ENCODE measurements at regions not wholly inside any gene's neighbourhood (a gene's known extent, or its start where the extent isn't known, plus 50 kb on each side); places are given as distances from the start of the nearest gene placed in this dataset.

- H3K27ac ChIP-seq (ENCODE audit: low read length), result no peak overlapping the region
- no peaks in the 10 kb centered on the region for H3K4me1 ChIP-seq (ENCODE audit: control insufficient read depth, insufficient read depth, low read length)
- DNase-seq (no peak), ATAC-seq (no peak)
- no peaks in the 10 kb centered on the region for H3K27me3 ChIP-seq (ENCODE audit: control insufficient read depth, insufficient read depth)
- no peaks in the 10 kb centered on the region for H3K9me3 ChIP-seq (ENCODE audit: control insufficient read depth, low read length)
- H3K4me3 ChIP-seq (ENCODE audit: low read length), result no peak overlapping the region
- intact Hi-C loops (cut with DNase I), result no loop called here
Observed at GRCh38 chr10:61084493-61084892, 140.5 kb upstream of the RHOBTB1 start.

DNA sequence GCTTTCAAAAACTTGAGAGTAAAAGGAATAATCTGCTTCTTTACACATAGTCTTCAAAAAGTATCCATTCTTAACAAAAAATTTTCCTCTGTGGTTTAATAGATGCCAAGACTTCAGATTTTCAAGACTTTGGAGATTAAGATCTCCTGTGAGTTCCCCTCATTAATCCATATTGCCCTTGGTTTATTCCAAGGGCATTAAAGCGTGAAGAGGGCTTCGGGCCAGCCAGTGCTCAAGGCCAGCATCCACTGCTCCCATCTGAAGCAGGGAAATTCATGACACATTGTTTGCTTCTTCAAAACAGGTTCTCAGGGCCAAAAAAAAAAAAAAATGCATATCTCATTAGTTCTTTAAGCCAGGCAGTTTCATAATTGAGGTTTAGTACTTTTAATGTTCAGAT, 137.3 kb upstream of the RHOBTB1 start:
- Histone ChIP-seq H3K27ac (ENCODE audit: low read length) (no peak overlapping the region), H3K4me3 (ENCODE audit: low read length) (no peak overlapping the region), H3K4me1 (ENCODE audit: control insufficient read depth, insufficient read depth, low read length) (no peaks in the 10 kb centered on the region), H3K9me3 (ENCODE audit: control insufficient read depth, low read length) (no peaks in the 10 kb centered on the region), H3K27me3 (ENCODE audit: control insufficient read depth, insufficient read depth) (no peaks in the 10 kb centered on the region)
- DNase-seq, result no peak
- no peak for ATAC-seq
- WGBS, result 64% methylated on average over 2 of the region's 2 CpGs
- intact Hi-C loops (cut with DNase I), result no loop called here

GRCh38 chr10:61078542-61079275, 134.7 kb upstream of the RHOBTB1 start:
- Histone ChIP-seq H3K9me3 (ENCODE audit: control insufficient read depth, low read length) (no peaks in the 10 kb centered on the region), H3K27ac (ENCODE audit: low read length) (no peak overlapping the region), H3K4me1 (ENCODE audit: control insufficient read depth, insufficient read depth, low read length) (no peaks in the 10 kb centered on the region), H3K27me3 (ENCODE audit: control insufficient read depth, insufficient read depth) (no peaks in the 10 kb centered on the region), H3K4me3 (ENCODE audit: low read length) (no peak overlapping the region)
- 63% methylated on average over 3 of the region's 3 CpGs for WGBS
- DNase-seq, result no peak
- intact Hi-C loops (cut with DNase I), result no loop called here
- ATAC-seq, result no peak

GRCh38 chr10:61076572-61077114, 132.7 kb upstream of the RHOBTB1 start:
- Histone ChIP-seq H3K4me3 (ENCODE audit: low read length) (no peak overlapping the region), H3K27me3 (ENCODE audit: control insufficient read depth, insufficient read depth) (no peaks in the 10 kb centered on the region), H3K4me1 (ENCODE audit: control insufficient read depth, insufficient read depth, low read length) (no peaks in the 10 kb centered on the region), H3K27ac (ENCODE audit: low read length) (no peak overlapping the region), H3K9me3 (ENCODE audit: control insufficient read depth, low read length) (no peaks in the 10 kb centered on the region)
- WGBS, result 52% methylated on average over 1 of the region's 1 CpG
- DNase-seq (no peak), ATAC-seq (no peak)
- intact Hi-C loops (cut with DNase I), result no loop called here

- Histone ChIP-seq H3K9me3 (ENCODE audit: control insufficient read depth, low read length) (no peaks in the 10 kb centered on the region), H3K4me1 (ENCODE audit: control insufficient read depth, insufficient read depth, low read length) (no peaks in the 10 kb centered on the region), H3K27ac (ENCODE audit: low read length) (no peak overlapping the region), H3K27me3 (ENCODE audit: control insufficient read depth, insufficient read depth) (no peaks in the 10 kb centered on the region), H3K4me3 (ENCODE audit: low read length) (no peak overlapping the region)
- no peak for ATAC-seq
- no peak for DNase-seq
- intact Hi-C loops (cut with DNase I), result no loop called here
- 87% methylated on average over 2 of the region's 2 CpGs for WGBS
Observed at GRCh38 chr10:61073391-61073790, 129.4 kb upstream of the RHOBTB1 start.

GRCh38 chr10:61071580-61071979, 127.6 kb upstream of the RHOBTB1 start:
- no peak for ATAC-seq
- Histone ChIP-seq H3K27ac (ENCODE audit: low read length) (no peak overlapping the region), H3K9me3 (ENCODE audit: control insufficient read depth, low read length) (no peaks in the 10 kb centered on the region), H3K27me3 (ENCODE audit: control insufficient read depth, insufficient read depth) (no peaks in the 10 kb centered on the region), H3K4me1 (ENCODE audit: control insufficient read depth, insufficient read depth, low read length) (no peaks in the 10 kb centered on the region), H3K4me3 (ENCODE audit: low read length) (no peak overlapping the region)
- WGBS, result 97% methylated on average over 3 of the region's 3 CpGs
- intact Hi-C loops (cut with DNase I), result no loop called here
- no peak for DNase-seq

- H3K27ac ChIP-seq (ENCODE audit: low read length), result no peak overlapping the region
- ATAC-seq (no peak), DNase-seq (no peak)
- H3K9me3 ChIP-seq (ENCODE audit: control insufficient read depth, low read length), result no peaks in the 10 kb centered on the region
- no peak overlapping the region for H3K4me3 ChIP-seq (ENCODE audit: low read length)
- no peaks in the 10 kb centered on the region for H3K4me1 ChIP-seq (ENCODE audit: control insufficient read depth, insufficient read depth, low read length)
- 57% methylated on average over 1 of the region's 1 CpG for WGBS
- no peaks in the 10 kb centered on the region for H3K27me3 ChIP-seq (ENCODE audit: control insufficient read depth, insufficient read depth)
- intact Hi-C loops (cut with DNase I), result loop anchor here in 1 of 4 donors (10.0 kb wide), 1 partner anchor 86 kb away; no protein-coding TSS in a partner anchor
Observed at GRCh38 chr10:61068471-61068870, 124.5 kb upstream of the RHOBTB1 start.

DNA sequence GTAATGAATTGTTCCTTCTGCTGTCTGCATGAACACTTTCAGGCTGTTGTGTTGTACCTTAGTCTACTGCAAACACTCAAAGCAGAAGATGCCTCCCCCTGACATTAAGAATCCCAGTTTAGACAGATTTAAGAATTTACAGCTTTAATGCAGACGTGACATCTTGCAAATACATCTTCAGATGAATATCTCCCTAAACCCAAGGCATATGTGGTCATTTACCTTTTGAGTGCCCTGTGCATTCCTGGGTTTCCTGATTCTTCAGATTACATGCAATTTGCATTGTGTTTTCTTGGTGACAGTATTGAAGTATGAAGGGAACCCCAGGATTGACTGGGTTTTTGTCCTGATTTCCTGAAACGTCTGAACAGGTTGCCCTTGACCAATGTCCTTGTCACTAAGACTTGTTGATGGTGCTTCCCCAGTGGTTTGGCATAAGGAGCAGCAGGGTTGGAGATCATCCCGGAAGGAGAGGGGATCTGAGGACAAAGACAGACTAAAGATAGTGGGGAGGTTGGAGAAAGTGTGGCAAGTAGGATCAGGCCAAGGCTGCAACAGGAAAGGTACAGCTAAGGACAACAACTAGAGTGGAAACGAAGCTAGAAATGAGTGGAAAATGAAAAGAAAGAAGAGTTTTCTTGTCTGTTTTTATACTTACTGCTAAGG, 123.8 kb upstream of the RHOBTB1 start:
- WGBS, result 50% methylated on average over 4 of the region's 4 CpGs
- Histone ChIP-seq H3K27ac (ENCODE audit: low read length) (no peak overlapping the region), H3K4me1 (ENCODE audit: control insufficient read depth, insufficient read depth, low read length) (no peaks in the 10 kb centered on the region), H3K9me3 (ENCODE audit: control insufficient read depth, low read length) (no peaks in the 10 kb centered on the region), H3K4me3 (ENCODE audit: low read length) (no peak overlapping the region), H3K27me3 (ENCODE audit: control insufficient read depth, insufficient read depth) (no peaks in the 10 kb centered on the region)
- intact Hi-C loops (cut with DNase I), result loop anchor here in 1 of 4 donors (10.0 kb wide), 1 partner anchor 87 kb away; no protein-coding TSS in a partner anchor
- no peak for DNase-seq
- no peak for ATAC-seq

DNA sequence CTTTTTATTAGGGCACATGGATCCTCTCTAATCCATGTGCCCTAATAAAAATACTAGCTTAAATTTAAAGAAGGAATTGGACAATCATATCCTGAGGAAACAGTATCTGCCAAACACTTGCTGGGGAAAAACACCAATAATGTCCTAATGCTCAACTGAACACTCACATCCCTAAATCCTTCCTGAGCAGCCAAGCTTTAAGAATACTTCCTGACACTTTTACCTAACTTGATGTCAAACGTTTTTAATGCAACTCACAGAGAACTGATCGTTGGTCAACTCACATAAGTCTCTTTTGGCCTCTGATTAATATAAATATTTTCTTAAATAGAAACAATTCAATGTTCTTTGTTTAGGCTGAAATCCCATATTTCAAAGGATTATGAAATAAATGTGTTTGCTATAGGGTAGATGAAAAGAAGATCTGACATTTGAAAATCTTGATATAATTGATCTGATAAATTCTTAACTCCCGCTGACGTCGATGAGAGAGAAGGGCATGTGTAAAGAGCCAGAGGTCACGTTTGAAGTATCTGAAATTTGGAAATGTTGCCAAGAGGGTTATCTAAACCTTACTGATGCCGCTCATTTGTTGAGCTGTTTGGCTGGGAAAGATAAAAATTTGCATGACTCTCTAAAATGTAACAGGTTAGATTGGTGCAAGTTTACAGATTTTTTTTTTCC, 122.8 kb upstream of the RHOBTB1 start:
- no peak for DNase-seq
- H3K4me3 ChIP-seq (ENCODE audit: low read length), result no peak overlapping the region
- WGBS, result 30% methylated on average over 7 of the region's 7 CpGs
- no peaks in the 10 kb centered on the region for H3K4me1 ChIP-seq (ENCODE audit: control insufficient read depth, insufficient read depth, low read length)
- no peak for ATAC-seq
- no peaks in the 10 kb centered on the region for H3K9me3 ChIP-seq (ENCODE audit: control insufficient read depth, low read length)
- intact Hi-C loops (cut with DNase I), result loop anchor here in 1 of 4 donors (10.0 kb wide), 1 partner anchor 88 kb away; no protein-coding TSS in a partner anchor
- no peak overlapping the region for H3K27ac ChIP-seq (ENCODE audit: low read length)
- H3K27me3 ChIP-seq (ENCODE audit: control insufficient read depth, insufficient read depth), result no peaks in the 10 kb centered on the region

DNA sequence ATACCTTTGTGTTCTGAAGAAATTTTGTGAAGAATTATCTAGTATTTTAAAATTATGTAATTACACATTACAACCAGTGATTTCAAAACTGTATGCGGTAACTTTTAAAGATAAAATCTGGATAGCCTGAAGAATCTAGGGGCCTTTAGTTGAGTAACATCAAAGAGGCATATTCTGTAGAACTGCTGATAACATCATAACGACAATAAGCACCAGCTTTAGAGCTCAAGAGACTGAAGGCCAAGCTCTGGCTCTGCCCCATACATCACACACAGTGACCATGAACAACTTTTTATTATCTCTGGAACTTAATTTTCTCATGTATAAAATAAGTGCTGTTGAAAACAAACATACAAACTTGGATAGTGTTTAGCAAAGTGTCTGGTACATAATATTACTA, 121.1 kb upstream of the RHOBTB1 start:
- Histone ChIP-seq H3K4me3 (ENCODE audit: low read length) (no peak overlapping the region), H3K4me1 (ENCODE audit: control insufficient read depth, insufficient read depth, low read length) (no peaks in the 10 kb centered on the region), H3K27ac (ENCODE audit: low read length) (no peak overlapping the region), H3K27me3 (ENCODE audit: control insufficient read depth, insufficient read depth) (no peaks in the 10 kb centered on the region), H3K9me3 (ENCODE audit: control insufficient read depth, low read length) (no peaks in the 10 kb centered on the region)
- 80% methylated on average over 2 of the region's 2 CpGs for WGBS
- DNase-seq, result no peak
- ATAC-seq, result no peak
- intact Hi-C loops (cut with DNase I), result loop anchor here in 1 of 4 donors (10.0 kb wide), 1 partner anchor 90 kb away; no protein-coding TSS in a partner anchor

DNA sequence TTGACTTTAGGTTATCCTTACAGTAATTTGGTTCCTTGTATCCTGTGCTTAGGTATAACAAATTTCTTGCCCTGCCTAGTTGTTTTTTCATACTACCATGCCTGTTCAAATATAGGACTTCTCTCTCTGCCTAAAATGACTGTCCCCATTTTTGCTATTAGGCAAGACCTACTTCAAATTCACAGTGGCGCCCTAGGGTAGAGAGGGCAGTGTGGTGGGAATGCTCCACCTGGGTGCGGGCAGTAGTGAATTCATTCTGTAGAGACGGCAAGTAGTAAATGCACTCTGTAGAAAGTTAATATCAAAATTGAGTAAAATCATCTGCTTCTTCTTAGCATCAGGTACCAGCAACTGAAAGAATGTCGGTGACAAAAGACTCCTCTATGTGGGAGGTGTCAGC, 120.4 kb upstream of the RHOBTB1 start:
- Histone ChIP-seq H3K27me3 (ENCODE audit: control insufficient read depth, insufficient read depth) (no peaks in the 10 kb centered on the region), H3K4me1 (ENCODE audit: control insufficient read depth, insufficient read depth, low read length) (no peaks in the 10 kb centered on the region), H3K27ac (ENCODE audit: low read length) (no peak overlapping the region), H3K4me3 (ENCODE audit: low read length) (no peak overlapping the region), H3K9me3 (ENCODE audit: control insufficient read depth, low read length) (no peaks in the 10 kb centered on the region)
- DNase-seq, result no peak
- intact Hi-C loops (cut with DNase I), result loop anchor here in 1 of 4 donors (10.0 kb wide), 1 partner anchor 90 kb away; no protein-coding TSS in a partner anchor
- no peak for ATAC-seq
- WGBS, result 97% methylated on average over 4 of the region's 4 CpGs

Measured in right cardiac atrium (tissue), 5 donors.